ENCODE measurements at regions not wholly inside any gene's neighbourhood (a gene's known extent, or its start where the extent isn't known, plus 50 kb on each side); places are given as distances from the start of the nearest gene placed in this dataset.

DNA sequence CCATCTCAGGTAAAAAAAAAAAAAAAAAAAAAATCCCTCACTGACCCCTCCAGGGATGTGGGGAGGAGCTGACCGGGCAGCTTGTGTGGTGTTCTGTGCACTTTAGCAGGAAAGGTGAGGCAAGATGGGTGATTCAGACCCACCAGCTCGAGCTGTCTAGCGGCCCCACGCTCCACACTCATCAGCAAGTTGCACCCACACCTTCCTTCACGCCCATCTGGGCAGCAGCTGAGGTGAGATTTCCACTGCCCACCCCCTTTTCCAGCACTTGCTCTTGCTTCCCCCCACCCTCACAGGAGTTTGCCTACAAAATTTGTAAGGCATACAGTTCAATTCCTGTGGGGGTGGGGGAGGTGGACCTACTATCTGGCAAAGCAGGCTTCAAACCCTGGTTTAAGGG lies 58.7 kb upstream of the ZNF354B start:
- H3K4me1 ChIP-seq (ENCODE audit: control insufficient read depth in 1 of 2, insufficient read depth in 2 of 2, low read length in 2 of 2), result no peaks in the 10 kb centered on the region
- H3K79me2 ChIP-seq (ENCODE audit: insufficient read depth, low read length), result peaks cover 14% of the 10 kb centered on the region
- ChIA-PET CTCF (no interaction called here), POLR2A (no interaction called here), RAD21 (ENCODE audit: low non-redundant PET in 1 of 2, low total read pairs in 2 of 2, uncharacterized antibody in 2 of 2, unreplicated experiment in 2 of 2) (interaction anchor here in 1 of 2 experiments (0.6 kb wide), 1 partner anchor 82 kb away, joined by 3 read pairs; no protein-coding TSS in a partner anchor)
- TF ChIP-seq YY1 (IDR thresholded peaks at IDR 0.05; ENCODE audit: extremely low read depth, insufficient replicate concordance, low read depth, low read length) (no peak), ZNF274 (IDR thresholded peaks at IDR 0.05; ENCODE audit: low read depth, low read length) (no peak), RAD21 (IDR thresholded peaks at IDR 0.05; ENCODE audit: low read depth) (no peak), POLR2A (IDR thresholded peaks at IDR 0.05; ENCODE audit: borderline replicate concordance, extremely low read depth, insufficient read depth, insufficient read length) (no peak), EZH2phosphoT487 (IDR thresholded peaks at IDR 0.05; ENCODE audit: borderline replicate concordance) (no peak), EGR1 (IDR thresholded peaks at IDR 0.05; ENCODE audit: low read depth) (no peak)
- H3K9ac ChIP-seq (ENCODE audit: low read length), result no peak overlapping the region
- no peak overlapping the region for H2AFZ ChIP-seq (ENCODE audit: low read depth, low read length, poor library complexity, severe bottlenecking)
- H3K4me2 ChIP-seq (ENCODE audit: low read length), result no peak overlapping the region
- no peaks in the 10 kb centered on the region; a peak in 1 of 4 replicates for H3K36me3 ChIP-seq (ENCODE audit: control insufficient read depth in 1 of 2, insufficient read depth in 2 of 2, low read length in 2 of 2)
- H3K9me2 ChIP-seq (ENCODE audit: insufficient read depth), result no peaks in the 10 kb centered on the region
- H4K20me1 ChIP-seq (ENCODE audit: insufficient read depth), result no peaks in the 10 kb centered on the region
- H3K27me3 ChIP-seq (ENCODE audit: insufficient read depth, low read length), result no peaks in the 10 kb centered on the region
- no peak overlapping the region for H3K4me3 ChIP-seq (replicated peaks in 1 of 2; ENCODE audit: low read depth in 1 of 2, low read length in 2 of 2)
- no peak for DNase-seq (ENCODE audit: low read depth, low spot score)
- no peak overlapping the region for H3K27ac ChIP-seq (ENCODE audit: low read depth, low read length)
- BruUV-seq (replicated peaks), result no TSS peak
- no peak for ATAC-seq
- H3K9me3 ChIP-seq (ENCODE audit: control insufficient read depth in 1 of 2, insufficient read depth in 1 of 2, low read depth in 1 of 2, low read length in 2 of 2), result no peaks in the 10 kb centered on the region
- intact Hi-C loops (cut with micrococcal nuclease), result no loop called here

DNA sequence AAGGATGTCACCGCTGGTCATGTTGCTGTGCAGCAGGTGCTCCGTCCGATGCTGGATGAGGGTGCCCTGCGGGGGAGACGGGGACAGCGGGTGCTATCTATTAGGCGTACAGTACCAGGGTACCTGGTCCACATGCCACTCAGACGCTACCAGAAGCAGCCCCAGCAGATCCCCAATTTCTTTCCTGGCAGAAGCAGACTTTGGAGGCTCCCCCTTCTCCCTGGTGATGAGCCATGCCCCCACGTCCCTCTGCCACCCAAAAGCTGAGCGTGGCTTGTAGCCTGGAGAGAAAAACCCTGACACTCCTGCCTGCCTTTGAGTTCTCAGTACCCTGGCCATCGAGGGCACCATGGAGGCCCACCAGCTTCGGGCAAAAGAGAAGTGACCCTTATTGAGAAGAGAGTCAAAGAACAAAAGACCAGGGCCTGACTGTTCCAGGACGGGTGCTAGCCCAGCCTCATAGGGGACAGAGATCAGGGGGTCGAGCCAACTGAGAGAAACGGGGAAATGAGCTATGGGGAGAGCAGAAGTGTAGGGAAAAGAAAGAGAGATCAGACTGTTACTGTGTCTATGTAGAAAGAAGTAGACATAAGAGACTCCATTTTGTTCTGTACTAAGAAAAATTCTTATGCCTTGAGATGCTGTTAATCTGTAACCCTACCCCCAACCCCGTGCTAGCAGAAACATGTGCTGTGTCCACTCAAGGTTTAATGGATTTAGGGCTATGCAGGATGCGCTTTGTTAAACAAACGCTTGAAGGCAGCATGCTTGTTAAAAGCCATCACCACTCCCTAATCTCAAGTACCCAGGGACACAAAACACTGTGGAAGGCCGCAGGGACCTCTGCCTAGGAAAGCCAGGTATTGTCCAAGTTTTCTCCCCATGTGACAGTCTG lies 62.0 kb upstream of the ZNF354B start:
- no TSS peak for BruUV-seq (replicated peaks)
- DNase-seq (ENCODE audit: low read depth, low spot score), result no peak
- Histone ChIP-seq H3K27me3 (ENCODE audit: insufficient read depth, low read length) (no peaks in the 10 kb centered on the region), H3K4me1 (ENCODE audit: control insufficient read depth in 1 of 2, insufficient read depth in 2 of 2, low read length in 2 of 2) (no peaks in the 10 kb centered on the region), H3K9ac (ENCODE audit: low read length) (no peak overlapping the region), H3K4me2 (ENCODE audit: low read length) (no peak overlapping the region), H3K79me2 (ENCODE audit: insufficient read depth, low read length) (peaks cover 8% of the 10 kb centered on the region; the same call in 1 of the 2 replicates), H2AFZ (ENCODE audit: low read depth, low read length, poor library complexity, severe bottlenecking) (no peak overlapping the region), H3K9me2 (ENCODE audit: insufficient read depth) (no peaks in the 10 kb centered on the region), H3K4me3 (replicated peaks in 1 of 2; ENCODE audit: low read depth in 1 of 2, low read length in 2 of 2) (no peak overlapping the region), H3K9me3 (ENCODE audit: control insufficient read depth in 1 of 2, insufficient read depth in 1 of 2, low read depth in 1 of 2, low read length in 2 of 2) (no peaks in the 10 kb centered on the region), H4K20me1 (ENCODE audit: insufficient read depth) (no peaks in the 10 kb centered on the region), H3K27ac (ENCODE audit: low read depth, low read length) (no peak overlapping the region), H3K36me3 (ENCODE audit: control insufficient read depth in 1 of 2, insufficient read depth in 2 of 2, low read length in 2 of 2) (no peaks in the 10 kb centered on the region; a peak in 1 of 4 replicates)
- ChIA-PET RAD21 (ENCODE audit: low non-redundant PET in 1 of 2, low total read pairs in 2 of 2, uncharacterized antibody in 2 of 2, unreplicated experiment in 2 of 2) (no interaction called here), CTCF (no interaction called here), POLR2A (no interaction called here)
- intact Hi-C loops (cut with micrococcal nuclease), result no loop called here
- no peak for ATAC-seq
- no peak for TF ChIP-seq JUND (IDR thresholded peaks at IDR 0.05)
- TF ChIP-seq, protein P1, sequence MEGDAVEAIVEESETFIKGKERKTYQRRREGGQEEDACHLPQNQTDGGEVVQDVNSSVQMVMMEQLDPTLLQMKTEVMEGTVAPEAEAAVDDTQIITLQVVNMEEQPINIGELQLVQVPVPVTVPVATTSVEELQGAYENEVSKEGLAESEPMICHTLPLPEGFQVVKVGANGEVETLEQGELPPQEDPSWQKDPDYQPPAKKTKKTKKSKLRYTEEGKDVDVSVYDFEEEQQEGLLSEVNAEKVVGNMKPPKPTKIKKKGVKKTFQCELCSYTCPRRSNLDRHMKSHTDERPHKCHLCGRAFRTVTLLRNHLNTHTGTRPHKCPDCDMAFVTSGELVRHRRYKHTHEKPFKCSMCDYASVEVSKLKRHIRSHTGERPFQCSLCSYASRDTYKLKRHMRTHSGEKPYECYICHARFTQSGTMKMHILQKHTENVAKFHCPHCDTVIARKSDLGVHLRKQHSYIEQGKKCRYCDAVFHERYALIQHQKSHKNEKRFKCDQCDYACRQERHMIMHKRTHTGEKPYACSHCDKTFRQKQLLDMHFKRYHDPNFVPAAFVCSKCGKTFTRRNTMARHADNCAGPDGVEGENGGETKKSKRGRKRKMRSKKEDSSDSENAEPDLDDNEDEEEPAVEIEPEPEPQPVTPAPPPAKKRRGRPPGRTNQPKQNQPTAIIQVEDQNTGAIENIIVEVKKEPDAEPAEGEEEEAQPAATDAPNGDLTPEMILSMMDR (IDR thresholded peaks at IDR 0.05 in 2 of 3, conservative IDR thresholded peaks at IDR 0.05 in 1 of 3; ENCODE audit: borderline replicate concordance in 1 of 3, insufficient read depth in 1 of 3, low read depth in 2 of 3, low read length in 2 of 3), result no peak
- TF ChIP-seq, protein P2, sequence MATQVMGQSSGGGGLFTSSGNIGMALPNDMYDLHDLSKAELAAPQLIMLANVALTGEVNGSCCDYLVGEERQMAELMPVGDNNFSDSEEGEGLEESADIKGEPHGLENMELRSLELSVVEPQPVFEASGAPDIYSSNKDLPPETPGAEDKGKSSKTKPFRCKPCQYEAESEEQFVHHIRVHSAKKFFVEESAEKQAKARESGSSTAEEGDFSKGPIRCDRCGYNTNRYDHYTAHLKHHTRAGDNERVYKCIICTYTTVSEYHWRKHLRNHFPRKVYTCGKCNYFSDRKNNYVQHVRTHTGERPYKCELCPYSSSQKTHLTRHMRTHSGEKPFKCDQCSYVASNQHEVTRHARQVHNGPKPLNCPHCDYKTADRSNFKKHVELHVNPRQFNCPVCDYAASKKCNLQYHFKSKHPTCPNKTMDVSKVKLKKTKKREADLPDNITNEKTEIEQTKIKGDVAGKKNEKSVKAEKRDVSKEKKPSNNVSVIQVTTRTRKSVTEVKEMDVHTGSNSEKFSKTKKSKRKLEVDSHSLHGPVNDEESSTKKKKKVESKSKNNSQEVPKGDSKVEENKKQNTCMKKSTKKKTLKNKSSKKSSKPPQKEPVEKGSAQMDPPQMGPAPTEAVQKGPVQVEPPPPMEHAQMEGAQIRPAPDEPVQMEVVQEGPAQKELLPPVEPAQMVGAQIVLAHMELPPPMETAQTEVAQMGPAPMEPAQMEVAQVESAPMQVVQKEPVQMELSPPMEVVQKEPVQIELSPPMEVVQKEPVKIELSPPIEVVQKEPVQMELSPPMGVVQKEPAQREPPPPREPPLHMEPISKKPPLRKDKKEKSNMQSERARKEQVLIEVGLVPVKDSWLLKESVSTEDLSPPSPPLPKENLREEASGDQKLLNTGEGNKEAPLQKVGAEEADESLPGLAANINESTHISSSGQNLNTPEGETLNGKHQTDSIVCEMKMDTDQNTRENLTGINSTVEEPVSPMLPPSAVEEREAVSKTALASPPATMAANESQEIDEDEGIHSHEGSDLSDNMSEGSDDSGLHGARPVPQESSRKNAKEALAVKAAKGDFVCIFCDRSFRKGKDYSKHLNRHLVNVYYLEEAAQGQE (IDR thresholded peaks at IDR 0.05; ENCODE audit: low read depth), result no peak
- TF ChIP-seq RAD21 (IDR thresholded peaks at IDR 0.05; ENCODE audit: low read depth), result no peak
- TF ChIP-seq, protein P3, sequence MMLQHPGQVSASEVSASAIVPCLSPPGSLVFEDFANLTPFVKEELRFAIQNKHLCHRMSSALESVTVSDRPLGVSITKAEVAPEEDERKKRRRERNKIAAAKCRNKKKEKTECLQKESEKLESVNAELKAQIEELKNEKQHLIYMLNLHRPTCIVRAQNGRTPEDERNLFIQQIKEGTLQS (IDR thresholded peaks at IDR 0.05), result no peak
- no peak for TF ChIP-seq ZNF274 (IDR thresholded peaks at IDR 0.05; ENCODE audit: low read depth, low read length)
- TF ChIP-seq EZH2 (IDR thresholded peaks at IDR 0.05), result no peak
- no peak for TF ChIP-seq YY1 (IDR thresholded peaks at IDR 0.05; ENCODE audit: extremely low read depth, insufficient replicate concordance, low read depth, low read length)
- TF ChIP-seq TCF7L2 (IDR thresholded peaks at IDR 0.05; ENCODE audit: borderline replicate concordance, extremely low read depth, insufficient read depth, insufficient read length), result no peak

Measured in HCT116 (cell line).